ENCODE measurements at regions not wholly inside any gene's neighbourhood (a gene's known extent, or its start where the extent isn't known, plus 50 kb on each side); places are given as distances from the start of the nearest gene placed in this dataset.

GRCh38 chr10:105534086-105534485 is 893.0 kb downstream of the SORCS3 start:
- Histone ChIP-seq H3K27ac (ENCODE audit: insufficient read depth, low read depth, low read length) (no peak overlapping the region), H3K4me2 (ENCODE audit: insufficient read depth, low read length) (no peak overlapping the region), H3K36me3 (ENCODE audit: control insufficient read depth in 2 of 2, extremely low read depth in 1 of 2, insufficient read depth in 2 of 2, low read length in 2 of 2) (no peaks in the 10 kb centered on the region), H3K9ac (replicated peaks; ENCODE audit: extremely low read depth, insufficient read depth, low read length) (no peak overlapping the region), H4K20me1 (replicated peaks; ENCODE audit: control insufficient read depth, extremely low read depth, insufficient read depth, low read length) (no peaks in the 10 kb centered on the region), H3K4me1 (ENCODE audit: control insufficient read depth, extremely low read depth, insufficient read depth, low read length) (no peaks in the 10 kb centered on the region), H3K4me3 (replicated peaks in 1 of 3; ENCODE audit: insufficient read depth in 1 of 3, low read depth in 1 of 3, low read length in 3 of 3) (no peak overlapping the region), H3K9me1 (replicated peaks; ENCODE audit: control insufficient read depth, extremely low read depth, insufficient read depth, low read length) (no peaks in the 10 kb centered on the region), H3K27me3 (ENCODE audit: control insufficient read depth in 2 of 2, insufficient read depth in 2 of 2, low read length in 2 of 2) (no peaks in the 10 kb centered on the region), H3K9me3 (replicated peaks; ENCODE audit: control insufficient read depth, insufficient read depth, low read length) (peaks cover 3% of the 10 kb centered on the region), H2AFZ (ENCODE audit: low read depth, low read length) (no peak overlapping the region), H3K79me2 (ENCODE audit: control insufficient read depth, insufficient read depth, low read length) (no peaks in the 10 kb centered on the region)
- POLR2A ChIA-PET: no interaction called here
- dilution Hi-C loops (cut with MboI; ENCODE audit: extremely low pct_ligation_motif_present, low sequenced_read_pairs) (no loop called here), intact Hi-C loops (cut with micrococcal nuclease) (no loop called here)
- TF ChIP-seq EZH2 (IDR thresholded peaks at IDR 0.05; ENCODE audit: borderline replicate concordance, low read depth, low read length, severe bottlenecking) (no peak), POLR2AphosphoS5 (IDR thresholded peaks at IDR 0.05; ENCODE audit: insufficient read depth, low read depth, low read length) (no peak), POLR2A (IDR thresholded peaks at IDR 0.05; ENCODE audit: low read depth, low read length) (no peak), MYC (IDR thresholded peaks at IDR 0.05; ENCODE audit: low read depth, low read length) (no peak), FOS (IDR thresholded peaks at IDR 0.05; ENCODE audit: borderline replicate concordance, insufficient read depth, low read length) (no peak), CTCF (IDR thresholded peaks at IDR 0.05; ENCODE audit: extremely low read depth in 1 of 2, insufficient read depth in 1 of 2, low read depth in 1 of 2, low read length in 2 of 2) (no peak), GATA2 (IDR thresholded peaks at IDR 0.05; ENCODE audit: insufficient read depth, insufficient read length, low read depth, low read length) (no peak), JUN (IDR thresholded peaks at IDR 0.05; ENCODE audit: borderline replicate concordance, insufficient read depth, insufficient read length, low read depth) (no peak)
- TF ChIP-seq, protein P1, sequence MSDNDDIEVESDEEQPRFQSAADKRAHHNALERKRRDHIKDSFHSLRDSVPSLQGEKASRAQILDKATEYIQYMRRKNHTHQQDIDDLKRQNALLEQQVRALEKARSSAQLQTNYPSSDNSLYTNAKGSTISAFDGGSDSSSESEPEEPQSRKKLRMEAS (IDR thresholded peaks at IDR 0.05; ENCODE audit: insufficient read depth, insufficient read length): no peak
- CTCF ChIA-PET: no interaction called here
- no TSS peak for BruUV-seq (replicated peaks)
- FAIRE-seq: no peak
- DNase-seq (ENCODE audit: low read depth, low spot score): no peak

Measured in endothelial cell of umbilical vein (primary cell).